ENCODE measurements at regions not wholly inside any gene's neighbourhood (a gene's known extent, or its start where the extent isn't known, plus 50 kb on each side); places are given as distances from the start of the nearest gene placed in this dataset.

- Histone ChIP-seq H3K4me3 (no peak overlapping the region), H3K9me3 (replicated peaks) (no peaks in the 10 kb centered on the region), H3K36me3 (no peaks in the 10 kb centered on the region), H3K27me3 (replicated peaks) (no peaks in the 10 kb centered on the region), H3K4me1 (replicated peaks) (no peaks in the 10 kb centered on the region), H3K27ac (no peak overlapping the region)
- no peak for DNase-seq (ENCODE audit: low read depth in 1 of 2, low spot score in 2 of 2)
These were observed 51.4 kb upstream of the WSCD1 start for GRCh38 chr17:6018788-6019187.

- Histone ChIP-seq H3K27ac (no peak overlapping the region), H3K27me3 (replicated peaks) (no peaks in the 10 kb centered on the region), H3K4me3 (no peak overlapping the region), H3K36me3 (no peaks in the 10 kb centered on the region), H3K4me1 (replicated peaks) (no peaks in the 10 kb centered on the region), H3K9me3 (replicated peaks) (no peaks in the 10 kb centered on the region)
- DNase-seq (ENCODE audit: low read depth in 1 of 2, low spot score in 2 of 2): no peak
These were observed 50.2 kb upstream of the WSCD1 start for GRCh38 chr17:6019959-6020358.

GRCh38 chr17:6020376-6021010 lies 49.7 kb upstream of the WSCD1 start:
- H3K36me3 ChIP-seq: no peaks in the 10 kb centered on the region
- no peaks in the 10 kb centered on the region for H3K9me3 ChIP-seq (replicated peaks)
- H3K27me3 ChIP-seq (replicated peaks): no peaks in the 10 kb centered on the region
- H3K4me3 ChIP-seq: no peak overlapping the region
- no peak for DNase-seq (ENCODE audit: low read depth in 1 of 2, low spot score in 2 of 2)
- H3K4me1 ChIP-seq (replicated peaks): no peaks in the 10 kb centered on the region
- H3K27ac ChIP-seq: no peak overlapping the region
